GM12878 (cell line): ENCODE measurements at regions not wholly inside any gene's neighbourhood (a gene's known extent, or its start where the extent isn't known, plus 50 kb on each side); places are given as distances from the start of the nearest gene placed in this dataset.
A peak's percentile ranks its signal among the peaks of the same experiment; 100 is the strongest.

Experiments
- ATF2 ChIP-seq: IDR thresholded peaks from 2 replicates; pipeline ENCODE4 v1.6.1; 2012; ENCODE audit warnings: low read length, inconsistent platforms
- BMI1 ChIP-seq: fragments of 450-650 bp; IDR thresholded peaks from 2 replicates; pipeline ENCODE4 v1.6.1; 2016; ENCODE audit warnings: mild to moderate bottlenecking, moderate library complexity, borderline replicate concordance
- E2F4 ChIP-seq: IDR thresholded peaks from 2 replicates; pipeline ENCODE4 v1.6.1; 2012; ENCODE audit warnings: low read depth, low read length, improper control_type of control experiment
- EP300 ChIP-seq, 2 experiments: fragments of 150-350 bp in 1 of 2; IDR thresholded peaks; 2 replicates each; pipeline ENCODE4 v1.6.1; 2011 to 2012; ENCODE audit warnings: low read depth in 2 of 2, low read length in 2 of 2, borderline replicate concordance in 1 of 2, improper control_type of control experiment in 1 of 2, inconsistent platforms in 1 of 2; ENCODE audit not compliant: control insufficient read depth in 1 of 2
- ESRRA ChIP-seq: IDR thresholded peaks from 2 replicates; pipeline ENCODE4 v1.6.1; 2012; ENCODE audit warnings: mild to moderate bottlenecking, low read length, improper control_type of control experiment
- FOXM1 ChIP-seq: IDR thresholded peaks from 2 replicates; pipeline ENCODE4 v1.6.1; 2012; ENCODE audit warnings: low read depth, mild to moderate bottlenecking, inconsistent platforms, low read length, moderate library complexity
- GABPA ChIP-seq: IDR thresholded peaks from 2 replicates; pipeline ENCODE4 v1.6.1; 2014; ENCODE audit warnings: antibody characterized with exemption, low read depth, mild to moderate bottlenecking, inconsistent platforms
- JUNB ChIP-seq: IDR thresholded peaks from 2 replicates; pipeline ENCODE4 v1.6.1; 2016; ENCODE audit warnings: antibody characterized with exemption, mild to moderate bottlenecking
- MXI1 ChIP-seq: fragments of 150-350 bp; IDR thresholded peaks from 2 replicates; pipeline ENCODE4 v1.6.1; 2011; ENCODE audit warnings: low read depth, mild to moderate bottlenecking, inconsistent platforms, low read length, improper control_type of control experiment
- PKNOX1 ChIP-seq: fragments of 450-650 bp; IDR thresholded peaks from 2 replicates; pipeline ENCODE4 v1.6.1; 2016; ENCODE audit warnings: mild to moderate bottlenecking
- RUNX3 ChIP-seq: IDR thresholded peaks from 2 replicates; pipeline ENCODE4 v1.6.1; 2012; ENCODE audit warnings: low read length, inconsistent platforms
- TAF1 ChIP-seq: IDR thresholded peaks from 2 replicates; pipeline ENCODE4 v1.6.1; 2011; ENCODE audit warnings: mild to moderate bottlenecking, low read depth, low read length, borderline replicate concordance

- TF ChIP-seq ATF2, result peak; percentile 64; the same call in 1 of the 2 replicates
- no peak for TF ChIP-seq GABPA
- TF ChIP-seq E2F4, result no peak
- TF ChIP-seq RUNX3, result peak; percentile 81
- no peak for TF ChIP-seq TAF1
- no peak for TF ChIP-seq PKNOX1
- TF ChIP-seq ESRRA, result no peak
- no peak for TF ChIP-seq MXI1
- peak; percentile 68 for TF ChIP-seq JUNB
- peak; percentile 42; the same call in 1 of the 2 replicates for TF ChIP-seq FOXM1
- TF ChIP-seq BMI1, result no peak
- TF ChIP-seq EP300 (IDR thresholded peaks at IDR 0.05; ENCODE audit: borderline replicate concordance in 1 of 2, control insufficient read depth in 1 of 2, low read depth in 2 of 2, low read length in 2 of 2), result no peak
Observed at GRCh38 chr13:78299832-78300623, 303.3 kb downstream of the POU4F1 start (continued).
